Trophoblast cell (in vitro differentiated cells and primary cell): ENCODE measurements at regions not wholly inside any gene's neighbourhood (a gene's known extent, or its start where the extent isn't known, plus 50 kb on each side); places are given as distances from the start of the nearest gene placed in this dataset.

Experiments
- DNase-seq, 2 donors: peaks; one replicate each; pipeline ENCODE4 v3.0.0-alpha.2; 2016
- H2AFZ ChIP-seq: 2 replicates; pipeline ENCODE4 v1.6.1; 2013; ENCODE audit warnings: low read length, moderate library complexity, mild to moderate bottlenecking; ENCODE audit not compliant: insufficient read depth, poor library complexity
- H2AK5ac ChIP-seq: 2 replicates; pipeline ENCODE4 v1.6.1; 2013; ENCODE audit warnings: mild to moderate bottlenecking, low read length
- H2BK120ac ChIP-seq: 2 replicates; pipeline ENCODE4 v1.6.1; 2013; ENCODE audit warnings: low read length, mild to moderate bottlenecking, moderate library complexity; ENCODE audit not compliant: insufficient read depth, poor library complexity
- H2BK12ac ChIP-seq: 2 replicates; pipeline ENCODE4 v1.6.1; 2013; ENCODE audit warnings: mild to moderate bottlenecking, low read length, moderate library complexity
- H2BK5ac ChIP-seq: 2 replicates; pipeline ENCODE4 v1.6.1; 2013; ENCODE audit warnings: low read length, low read depth, moderate library complexity, mild to moderate bottlenecking; ENCODE audit not compliant: poor library complexity
- H3K14ac ChIP-seq: 2 replicates; pipeline ENCODE4 v1.6.1; 2013; ENCODE audit warnings: mild to moderate bottlenecking, low read length
- H3K18ac ChIP-seq: 2 replicates; pipeline ENCODE4 v1.6.1; 2013; ENCODE audit warnings: mild to moderate bottlenecking, low read length
- H3K23ac ChIP-seq: 2 replicates; pipeline ENCODE4 v1.6.1; 2013; ENCODE audit warnings: low read length
- H3K27ac ChIP-seq: 2 replicates; pipeline ENCODE4 v1.5.1; 2013; ENCODE audit warnings: low read depth, mild to moderate bottlenecking, inconsistent platforms, low read length, moderate library complexity
- H3K27me3 ChIP-seq: 2 replicates; pipeline ENCODE4 v1.6.1; 2013; ENCODE audit warnings: inconsistent platforms, mild to moderate bottlenecking, low read length, moderate library complexity; ENCODE audit not compliant: insufficient read depth
- H3K36me3 ChIP-seq, 2 experiments: 1 replicate in 1 of 2; 2 replicates in 1 of 2; pipeline ENCODE4 v1.6.1; 2013; ENCODE audit warnings: low read length in 2 of 2, mild to moderate bottlenecking in 2 of 2, moderate library complexity in 1 of 2; ENCODE audit not compliant: insufficient read depth in 2 of 2, control insufficient read depth in 1 of 2
- H3K4ac ChIP-seq: 2 replicates; pipeline ENCODE4 v1.6.1; 2013; ENCODE audit warnings: low read depth, mild to moderate bottlenecking, low read length, moderate library complexity
- H3K4me1 ChIP-seq, 2 experiments: 1 replicate in 1 of 2; 2 replicates in 1 of 2; pipeline ENCODE4 v1.6.1; 2013; ENCODE audit warnings: low read length in 2 of 2, mild to moderate bottlenecking in 2 of 2, moderate library complexity in 1 of 2; ENCODE audit not compliant: insufficient read depth in 2 of 2, control insufficient read depth in 1 of 2
- H3K4me2 ChIP-seq: 2 replicates; pipeline ENCODE4 v1.6.1; 2013; ENCODE audit warnings: inconsistent platforms, mild to moderate bottlenecking, low read length, moderate library complexity
- H3K4me3 ChIP-seq: 2 replicates; pipeline ENCODE4 v1.5.1; 2013; ENCODE audit warnings: mild to moderate bottlenecking, low read depth, low read length, inconsistent platforms
- H3K79me1 ChIP-seq: one replicate; pipeline ENCODE4 v1.6.1; 2013; ENCODE audit warnings: low read length
- H3K79me2 ChIP-seq: 2 replicates; pipeline ENCODE4 v1.6.1; 2013; ENCODE audit warnings: low read length, mild to moderate bottlenecking; ENCODE audit not compliant: control insufficient read depth, insufficient read depth, poor library complexity
- H3K9ac ChIP-seq: 2 replicates; pipeline ENCODE4 v1.6.1; 2013; ENCODE audit warnings: mild to moderate bottlenecking, low read length
- H3K9me3 ChIP-seq: 2 replicates; pipeline ENCODE4 v1.6.1; 2013; ENCODE audit warnings: low read depth, mild to moderate bottlenecking, control low read depth, inconsistent platforms, low read length; ENCODE audit not compliant: insufficient read depth
- H4K12ac ChIP-seq: 2 replicates; pipeline ENCODE4 v1.6.1; 2013; ENCODE audit warnings: low read depth, mild to moderate bottlenecking, low read length, moderate library complexity
- H4K8ac ChIP-seq: 2 replicates; pipeline ENCODE4 v1.6.1; 2013; ENCODE audit warnings: low read depth, mild to moderate bottlenecking, low read length, moderate library complexity
- H4K91ac ChIP-seq: one replicate; pipeline ENCODE4 v1.6.1; 2013; ENCODE audit warnings: low read depth, mild to moderate bottlenecking, low read length, moderate library complexity
- WGBS: extraction: QIAGEN DNeasy Blood & Tissue Kit; methylation state at CpG from one replicate; pipeline ENCODE4 v1.1.7; 2013; ENCODE audit warnings: missing lambda C conversion rate; ENCODE audit not compliant: insufficient read length, insufficient coverage; ENCODE audit errors: extremely low coverage; 5-methylcytosine and 5-hydroxymethylcytosine counted together

DNA sequence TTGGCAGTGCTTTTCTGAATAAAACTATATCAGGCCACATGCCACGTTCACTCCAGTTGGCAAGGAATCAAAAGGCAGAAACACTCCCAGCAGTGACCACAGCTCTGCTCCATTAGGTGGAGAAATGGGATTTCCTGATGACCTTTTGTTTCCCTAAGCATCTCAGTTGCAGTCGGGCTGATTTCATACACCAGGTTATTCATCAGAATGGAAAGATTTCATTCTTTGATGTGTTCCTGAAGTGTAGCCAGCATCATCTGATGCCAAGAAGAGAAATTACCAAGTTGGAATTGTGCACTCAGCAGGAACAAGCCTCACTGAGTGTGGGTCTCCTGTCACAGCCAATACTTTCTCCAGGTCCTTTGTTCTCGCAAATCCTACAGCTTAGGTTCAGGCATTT is 193.7 kb downstream of the SPATA18 start:
- H3K4me3 ChIP-seq, result no peak overlapping the region
- no peak overlapping the region for H2AK5ac ChIP-seq
- no peak overlapping the region for H3K18ac ChIP-seq
- WGBS, result no CpG with 5 or more reads among the region's 3 CpGs
- H2BK120ac ChIP-seq, result no peak overlapping the region
- H2BK5ac ChIP-seq, result no peak overlapping the region
- H3K4me2 ChIP-seq, result no peak overlapping the region
- H4K8ac ChIP-seq, result no peak overlapping the region
- H3K9me3 ChIP-seq, result no peaks in the 10 kb centered on the region
- H3K36me3 ChIP-seq, result no peaks in the 10 kb centered on the region
- no peaks in the 10 kb centered on the region for H3K79me2 ChIP-seq
- no peaks in the 10 kb centered on the region for H3K79me1 ChIP-seq
- H3K9ac ChIP-seq, result no peak overlapping the region
- no peak overlapping the region for H3K4ac ChIP-seq
- no peaks in the 10 kb centered on the region for H3K27me3 ChIP-seq
- no peak for DNase-seq
- H3K14ac ChIP-seq, result no peak overlapping the region
- H3K4me1 ChIP-seq, result no peaks in the 10 kb centered on the region
- no peak overlapping the region for H2AFZ ChIP-seq
- H3K27ac ChIP-seq, result no peak overlapping the region
- no peak overlapping the region for H3K23ac ChIP-seq
- no peak overlapping the region for H4K91ac ChIP-seq
- H2BK12ac ChIP-seq, result no peak overlapping the region
- no peak overlapping the region for H4K12ac ChIP-seq

DNA sequence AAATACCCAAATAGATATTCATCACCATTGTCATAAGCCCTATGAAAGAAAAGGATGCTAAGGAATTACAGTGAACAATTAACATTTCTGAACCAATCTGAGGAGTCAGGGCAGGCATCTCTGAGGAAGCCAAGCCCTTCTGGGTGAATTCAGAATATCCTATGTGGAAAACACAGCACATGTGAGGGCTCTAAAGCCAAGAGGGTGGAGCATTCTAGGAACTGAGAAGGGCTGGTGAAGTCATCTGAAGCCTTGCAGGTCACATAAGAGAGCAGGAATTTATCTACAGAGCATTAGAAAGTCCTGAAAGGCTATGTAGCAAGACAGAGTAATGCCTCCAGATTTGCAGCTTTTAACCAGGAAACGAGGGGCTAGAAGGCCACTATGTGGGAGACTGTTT is 195.7 kb downstream of the SPATA18 start:
- H2BK5ac ChIP-seq, result no peak overlapping the region
- H3K27me3 ChIP-seq, result no peaks in the 10 kb centered on the region
- H3K4me2 ChIP-seq, result no peak overlapping the region
- no peak overlapping the region for H2AK5ac ChIP-seq
- H4K12ac ChIP-seq, result no peak overlapping the region
- H3K14ac ChIP-seq, result no peak overlapping the region
- no peak overlapping the region for H3K18ac ChIP-seq
- H2BK120ac ChIP-seq, result no peak overlapping the region
- no peak overlapping the region for H4K8ac ChIP-seq
- H2AFZ ChIP-seq, result no peak overlapping the region
- no peaks in the 10 kb centered on the region for H3K4me1 ChIP-seq
- WGBS, result no CpG with 5 or more reads among the region's 1 CpG
- H2BK12ac ChIP-seq, result no peak overlapping the region
- no peak overlapping the region for H3K4ac ChIP-seq
- no peak overlapping the region for H3K4me3 ChIP-seq
- H3K9ac ChIP-seq, result no peak overlapping the region
- H3K9me3 ChIP-seq, result no peaks in the 10 kb centered on the region
- no peak overlapping the region for H3K27ac ChIP-seq
- no peaks in the 10 kb centered on the region for H3K79me1 ChIP-seq
- no peak overlapping the region for H3K23ac ChIP-seq
- H4K91ac ChIP-seq, result no peak overlapping the region
- no peaks in the 10 kb centered on the region for H3K79me2 ChIP-seq
- H3K36me3 ChIP-seq, result no peaks in the 10 kb centered on the region
- DNase-seq, result no peak

DNA sequence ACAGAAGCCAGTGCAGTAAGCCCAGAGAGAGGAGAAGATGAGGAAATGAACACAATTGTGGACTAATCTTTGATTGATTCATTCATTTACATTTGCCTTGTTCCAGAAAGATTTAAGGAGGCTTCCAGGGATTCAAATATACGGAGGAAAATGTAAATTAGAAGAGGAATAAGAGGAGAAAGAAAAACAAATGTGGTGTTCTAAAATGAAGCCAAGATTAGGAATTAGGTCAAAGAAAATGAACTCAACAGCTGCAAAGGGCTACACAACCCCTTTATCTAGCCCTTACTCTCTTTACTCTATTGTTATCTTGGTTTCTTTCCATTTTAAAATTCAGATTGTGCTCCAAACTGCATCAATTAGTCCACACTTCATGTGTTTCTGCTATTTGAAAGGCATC is 196.8 kb downstream of the SPATA18 start:
- H4K12ac ChIP-seq, result no peak overlapping the region
- H3K27ac ChIP-seq, result no peak overlapping the region
- no peaks in the 10 kb centered on the region for H3K79me2 ChIP-seq
- no peak overlapping the region for H2BK120ac ChIP-seq
- H3K18ac ChIP-seq, result no peak overlapping the region
- H3K79me1 ChIP-seq, result no peaks in the 10 kb centered on the region
- no peak overlapping the region for H2AFZ ChIP-seq
- H3K9me3 ChIP-seq, result no peaks in the 10 kb centered on the region
- no peak overlapping the region for H3K4me3 ChIP-seq
- DNase-seq, result no peak
- no peaks in the 10 kb centered on the region for H3K4me1 ChIP-seq
- H3K27me3 ChIP-seq, result no peaks in the 10 kb centered on the region
- H2AK5ac ChIP-seq, result no peak overlapping the region
- no peak overlapping the region for H3K4me2 ChIP-seq
- H4K91ac ChIP-seq, result no peak overlapping the region
- H3K14ac ChIP-seq, result no peak overlapping the region
- WGBS, result no CpG with 5 or more reads among the region's 1 CpG
- no peak overlapping the region for H3K9ac ChIP-seq
- H3K36me3 ChIP-seq, result no peaks in the 10 kb centered on the region
- H3K23ac ChIP-seq, result no peak overlapping the region
- no peak overlapping the region for H2BK12ac ChIP-seq
- no peak overlapping the region for H3K4ac ChIP-seq
- no peak overlapping the region for H4K8ac ChIP-seq
- no peak overlapping the region for H2BK5ac ChIP-seq

DNA sequence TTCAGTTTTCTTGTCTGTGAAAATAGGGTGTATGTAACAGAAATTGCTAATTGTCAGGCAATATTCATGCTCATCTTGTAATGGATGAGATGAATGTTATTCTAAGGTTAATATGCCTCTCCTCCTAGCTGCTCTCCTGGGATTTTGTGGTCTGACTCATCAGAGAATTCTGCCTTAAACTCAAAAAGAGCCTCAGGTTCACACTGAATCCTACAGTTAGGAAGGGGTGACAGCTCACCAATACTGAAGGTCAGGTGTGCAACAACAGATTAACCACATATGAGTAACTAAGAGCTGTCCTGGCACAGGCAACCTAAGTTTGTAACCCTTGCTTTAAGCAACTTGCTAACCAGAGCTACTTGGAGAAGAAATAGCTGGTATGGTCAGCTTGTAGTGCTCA is 197.7 kb downstream of the SPATA18 start:
- Histone ChIP-seq H2AFZ (no peak overlapping the region), H2BK120ac (no peak overlapping the region), H3K9ac (no peak overlapping the region), H3K27ac (no peak overlapping the region), H3K4me2 (no peak overlapping the region), H3K36me3 (no peaks in the 10 kb centered on the region), H3K4me3 (no peak overlapping the region), H3K23ac (no peak overlapping the region), H4K91ac (no peak overlapping the region), H3K14ac (no peak overlapping the region), H3K18ac (no peak overlapping the region), H4K8ac (no peak overlapping the region), H3K4ac (no peak overlapping the region), H2AK5ac (no peak overlapping the region), H3K9me3 (no peaks in the 10 kb centered on the region), H3K4me1 (no peaks in the 10 kb centered on the region), H2BK12ac (no peak overlapping the region), H4K12ac (no peak overlapping the region), H3K79me1 (no peaks in the 10 kb centered on the region), H2BK5ac (no peak overlapping the region), H3K79me2 (no peaks in the 10 kb centered on the region), H3K27me3 (no peaks in the 10 kb centered on the region)
- no peak for DNase-seq

DNA sequence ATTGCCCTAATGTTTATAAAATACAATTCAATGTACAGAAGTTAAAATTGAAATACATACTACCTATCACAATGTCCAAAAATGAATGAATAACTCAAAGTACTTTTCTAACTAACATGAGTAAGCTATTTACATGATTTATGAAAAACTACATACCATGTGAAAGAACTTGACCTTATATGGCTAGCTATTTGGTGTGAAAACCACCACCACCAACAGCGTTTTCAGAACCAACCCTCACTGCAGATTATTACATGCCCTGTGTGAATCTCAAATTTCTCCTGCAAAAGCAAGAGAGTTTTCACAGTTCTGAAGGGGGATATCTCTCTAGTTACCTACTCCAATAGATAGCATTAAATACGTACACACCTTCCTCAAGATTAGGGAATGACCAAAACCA is 198.5 kb downstream of the SPATA18 start:
- no CpG with 5 or more reads among the region's 2 CpGs for WGBS
- no peak overlapping the region for H2BK120ac ChIP-seq
- no peak overlapping the region for H4K91ac ChIP-seq
- H4K8ac ChIP-seq, result no peak overlapping the region
- no peaks in the 10 kb centered on the region for H3K27me3 ChIP-seq
- no peak overlapping the region for H2BK12ac ChIP-seq
- H4K12ac ChIP-seq, result no peak overlapping the region
- H3K9ac ChIP-seq, result no peak overlapping the region
- H3K4me1 ChIP-seq, result no peaks in the 10 kb centered on the region
- H3K79me1 ChIP-seq, result no peaks in the 10 kb centered on the region
- no peak overlapping the region for H2AFZ ChIP-seq
- H3K4me3 ChIP-seq, result no peak overlapping the region
- no peak overlapping the region for H2BK5ac ChIP-seq
- no peaks in the 10 kb centered on the region for H3K79me2 ChIP-seq
- no peak overlapping the region for H2AK5ac ChIP-seq
- DNase-seq, result no peak
- H3K4me2 ChIP-seq, result no peak overlapping the region
- no peak overlapping the region for H3K14ac ChIP-seq
- no peaks in the 10 kb centered on the region for H3K9me3 ChIP-seq
- no peak overlapping the region for H3K4ac ChIP-seq
- no peaks in the 10 kb centered on the region for H3K36me3 ChIP-seq
- H3K23ac ChIP-seq, result no peak overlapping the region
- H3K18ac ChIP-seq, result no peak overlapping the region
- no peak overlapping the region for H3K27ac ChIP-seq
